Panc1 (cell line): ENCODE measurements at regions not wholly inside any gene's neighbourhood (a gene's known extent, or its start where the extent isn't known, plus 50 kb on each side); places are given as distances from the start of the nearest gene placed in this dataset.

Source experiments
- ATAC-seq: fragments of 200-7000 bp; cut with Tn5 transposase; 2 replicates; pipeline ENCODE4 v1.9.1; 2020; ENCODE audit warnings: mild to moderate bottlenecking, moderate library complexity
- BruUV-seq: library from RNA; stranded (reverse); fragments of 400-500 nt; replicated peaks from 2 replicates; lab custom pipeline; 2021; lab: Mats Ljungman, UMichigan
- CTCF ChIA-PET: fragments of 300-600 bp; sonication (Branson Sonifier 250); formaldehyde crosslinking; loops from one replicate; lab custom pipeline; 2022; ENCODE audit warnings: antibody characterized with exemption; lab: Charles Lee
- POLR2A ChIA-PET: fragments of 300-600 bp; sonication (Branson Sonifier 250); formaldehyde crosslinking; loops from one replicate; lab custom pipeline; 2022; ENCODE audit warnings: antibody characterized with exemption; lab: Charles Lee
- DNase-seq: peaks from one replicate; pipeline ENCODE4 v3.0.0-alpha.2; 2010; ENCODE audit warnings: low read depth, low spot score
- H3K27ac ChIP-seq: 2 replicates; pipeline ENCODE4 v1.5.1; 2011; ENCODE audit warnings: mild to moderate bottlenecking, low read length, inconsistent platforms
- H3K27me3 ChIP-seq: fragments of 200-500 bp; sonication (Bioruptor generic); 2 replicates; pipeline ENCODE4 v1.6.0; 2014; ENCODE audit warnings: low read length, inconsistent platforms; ENCODE audit not compliant: control insufficient read depth, insufficient read depth
- H3K36me3 ChIP-seq: fragments of 200-500 bp; sonication (Bioruptor generic); 2 replicates; pipeline ENCODE4 v1.5.1; 2014; ENCODE audit warnings: inconsistent platforms, mild to moderate bottlenecking, low read length, moderate library complexity; ENCODE audit not compliant: control insufficient read depth, insufficient read depth
- H3K4me1 ChIP-seq: 2 replicates; pipeline ENCODE4 v1.5.1; 2011; ENCODE audit warnings: inconsistent platforms, mild to moderate bottlenecking, low read length, moderate library complexity; ENCODE audit not compliant: control insufficient read depth, insufficient read depth
- H3K4me3 ChIP-seq, 2 experiments: 2 replicates each; pipeline ENCODE4 v1.5.1; 2011 to 2012; ENCODE audit warnings: low read depth in 2 of 2, low read length in 2 of 2, mild to moderate bottlenecking in 2 of 2, inconsistent platforms in 1 of 2, moderate library complexity in 1 of 2
- H3K9me3 ChIP-seq: fragments of 200-500 bp; sonication (Bioruptor generic); 2 replicates; pipeline ENCODE4 v1.5.1; 2014; ENCODE audit warnings: low read depth, mild to moderate bottlenecking, inconsistent platforms, low read length, moderate library complexity; ENCODE audit not compliant: control insufficient read depth, insufficient read depth
- POLR2AphosphoS5 ChIP-seq: IDR thresholded peaks from 2 replicates; pipeline ENCODE4 v1.6.1; 2012; ENCODE audit warnings: mild to moderate bottlenecking, low read depth, low read length, moderate library complexity
- SIN3A ChIP-seq: IDR thresholded peaks from 2 replicates; pipeline ENCODE4 v1.6.1; 2012; ENCODE audit warnings: low read depth, mild to moderate bottlenecking, low read length, moderate library complexity, borderline replicate concordance; ENCODE audit not compliant: insufficient read depth
- TCF7L2 ChIP-seq: IDR thresholded peaks from 2 replicates; pipeline ENCODE4 v1.6.1; 2011; ENCODE audit warnings: mild to moderate bottlenecking, low read depth, low read length, inconsistent platforms
- in situ Hi-C: cut with HindIII; loops from 2 replicates; pipeline ENCODE4 v1.10.0; 2016; ENCODE audit warnings: low sequenced_read_pairs, low pct_unique_long_range_greater_than_20kb
- intact Hi-C: fragments of 100-400 bp; cut with micrococcal nuclease; formaldehyde crosslinking; loops from one replicate; pipeline ENCODE4 v1.10.0; 2022; ENCODE audit not compliant: unreplicated experiment
- TF ChIP-seq, protein P1 (sequence below): fragments of 450-650 bp; IDR thresholded peaks from 2 replicates; pipeline ENCODE4 v1.5.1; 2017; ENCODE audit warnings: mild to moderate bottlenecking
- TF ChIP-seq, protein P2 (sequence below), 2 experiments: IDR thresholded peaks; 2 replicates each; pipeline ENCODE4 v1.6.1; 2011 to 2012; ENCODE audit warnings: low read depth in 2 of 2, control low read depth in 1 of 2, low read length in 1 of 2, mild to moderate bottlenecking in 1 of 2, moderate library complexity in 1 of 2; ENCODE audit not compliant: insufficient read depth in 1 of 2

DNA sequence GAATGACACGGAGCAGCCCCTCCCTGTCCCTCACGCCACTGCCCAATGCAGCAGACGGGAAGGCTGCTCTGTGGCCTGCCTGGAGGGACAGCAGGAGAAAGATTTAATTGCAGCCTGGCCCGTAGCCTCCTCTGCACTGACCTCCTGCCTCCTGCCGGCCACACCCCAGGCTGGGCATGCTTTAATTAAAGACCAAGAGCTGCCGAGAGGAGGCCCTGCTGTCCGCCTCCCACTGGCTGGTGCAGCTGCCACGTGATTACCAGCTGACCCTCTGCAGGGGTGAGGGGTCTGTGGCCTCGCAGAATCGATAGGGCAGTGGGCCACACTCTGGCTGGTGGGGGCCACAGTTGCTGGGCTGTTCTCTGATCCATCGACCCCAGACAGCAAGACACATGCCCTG lies 100.2 kb upstream of the PRR23E start:
- H3K4me1 ChIP-seq = no peaks in the 10 kb centered on the region
- ChIA-PET CTCF (no interaction called here), POLR2A (no interaction called here)
- TF ChIP-seq TCF7L2 = no peak
- no peak for TF ChIP-seq SIN3A
- TF ChIP-seq, protein P1, sequence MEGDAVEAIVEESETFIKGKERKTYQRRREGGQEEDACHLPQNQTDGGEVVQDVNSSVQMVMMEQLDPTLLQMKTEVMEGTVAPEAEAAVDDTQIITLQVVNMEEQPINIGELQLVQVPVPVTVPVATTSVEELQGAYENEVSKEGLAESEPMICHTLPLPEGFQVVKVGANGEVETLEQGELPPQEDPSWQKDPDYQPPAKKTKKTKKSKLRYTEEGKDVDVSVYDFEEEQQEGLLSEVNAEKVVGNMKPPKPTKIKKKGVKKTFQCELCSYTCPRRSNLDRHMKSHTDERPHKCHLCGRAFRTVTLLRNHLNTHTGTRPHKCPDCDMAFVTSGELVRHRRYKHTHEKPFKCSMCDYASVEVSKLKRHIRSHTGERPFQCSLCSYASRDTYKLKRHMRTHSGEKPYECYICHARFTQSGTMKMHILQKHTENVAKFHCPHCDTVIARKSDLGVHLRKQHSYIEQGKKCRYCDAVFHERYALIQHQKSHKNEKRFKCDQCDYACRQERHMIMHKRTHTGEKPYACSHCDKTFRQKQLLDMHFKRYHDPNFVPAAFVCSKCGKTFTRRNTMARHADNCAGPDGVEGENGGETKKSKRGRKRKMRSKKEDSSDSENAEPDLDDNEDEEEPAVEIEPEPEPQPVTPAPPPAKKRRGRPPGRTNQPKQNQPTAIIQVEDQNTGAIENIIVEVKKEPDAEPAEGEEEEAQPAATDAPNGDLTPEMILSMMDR = no peak
- TF ChIP-seq, protein P2, sequence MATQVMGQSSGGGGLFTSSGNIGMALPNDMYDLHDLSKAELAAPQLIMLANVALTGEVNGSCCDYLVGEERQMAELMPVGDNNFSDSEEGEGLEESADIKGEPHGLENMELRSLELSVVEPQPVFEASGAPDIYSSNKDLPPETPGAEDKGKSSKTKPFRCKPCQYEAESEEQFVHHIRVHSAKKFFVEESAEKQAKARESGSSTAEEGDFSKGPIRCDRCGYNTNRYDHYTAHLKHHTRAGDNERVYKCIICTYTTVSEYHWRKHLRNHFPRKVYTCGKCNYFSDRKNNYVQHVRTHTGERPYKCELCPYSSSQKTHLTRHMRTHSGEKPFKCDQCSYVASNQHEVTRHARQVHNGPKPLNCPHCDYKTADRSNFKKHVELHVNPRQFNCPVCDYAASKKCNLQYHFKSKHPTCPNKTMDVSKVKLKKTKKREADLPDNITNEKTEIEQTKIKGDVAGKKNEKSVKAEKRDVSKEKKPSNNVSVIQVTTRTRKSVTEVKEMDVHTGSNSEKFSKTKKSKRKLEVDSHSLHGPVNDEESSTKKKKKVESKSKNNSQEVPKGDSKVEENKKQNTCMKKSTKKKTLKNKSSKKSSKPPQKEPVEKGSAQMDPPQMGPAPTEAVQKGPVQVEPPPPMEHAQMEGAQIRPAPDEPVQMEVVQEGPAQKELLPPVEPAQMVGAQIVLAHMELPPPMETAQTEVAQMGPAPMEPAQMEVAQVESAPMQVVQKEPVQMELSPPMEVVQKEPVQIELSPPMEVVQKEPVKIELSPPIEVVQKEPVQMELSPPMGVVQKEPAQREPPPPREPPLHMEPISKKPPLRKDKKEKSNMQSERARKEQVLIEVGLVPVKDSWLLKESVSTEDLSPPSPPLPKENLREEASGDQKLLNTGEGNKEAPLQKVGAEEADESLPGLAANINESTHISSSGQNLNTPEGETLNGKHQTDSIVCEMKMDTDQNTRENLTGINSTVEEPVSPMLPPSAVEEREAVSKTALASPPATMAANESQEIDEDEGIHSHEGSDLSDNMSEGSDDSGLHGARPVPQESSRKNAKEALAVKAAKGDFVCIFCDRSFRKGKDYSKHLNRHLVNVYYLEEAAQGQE (IDR thresholded peaks at IDR 0.05; ENCODE audit: insufficient read depth in 1 of 2, low read depth in 2 of 2, low read length in 1 of 2) = no peak
- TF ChIP-seq POLR2AphosphoS5 = no peak
- DNase-seq (no peak), ATAC-seq (peak; percentile 30; the same call in 1 of the 2 replicates)
- BruUV-seq = no TSS peak
- intact Hi-C loops = no loop called here
- H3K27me3 ChIP-seq = no peaks in the 10 kb centered on the region
- H3K9me3 ChIP-seq = no peaks in the 10 kb centered on the region
- in situ Hi-C loops = no loop called here
- no peak overlapping the region for H3K4me3 ChIP-seq
- H3K27ac ChIP-seq = no peak overlapping the region
- H3K36me3 ChIP-seq = no peaks in the 10 kb centered on the region

DNA sequence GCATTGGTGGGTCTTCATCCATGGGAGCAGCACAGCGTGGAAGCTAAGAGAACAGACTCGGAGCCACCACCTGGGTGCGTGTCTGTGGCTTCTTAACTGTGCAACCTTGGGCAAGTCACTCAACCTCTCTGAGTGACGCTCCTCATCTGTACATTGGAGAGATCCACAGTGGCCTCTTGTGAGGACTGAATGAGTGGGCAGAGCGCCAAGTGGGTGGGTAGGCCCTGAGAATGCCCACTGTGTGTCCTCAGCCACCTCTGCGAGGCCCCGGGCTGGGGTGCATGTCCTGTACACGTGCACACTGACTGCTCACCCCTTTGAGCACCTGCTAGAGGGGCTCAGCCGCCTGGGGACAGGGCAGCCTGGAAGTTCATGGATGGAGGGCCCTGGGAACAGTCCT lies 99.6 kb upstream of the PRR23E start:
- in situ Hi-C loops = no loop called here
- intact Hi-C loops = no loop called here
- H3K27ac ChIP-seq = no peak overlapping the region
- no TSS peak for BruUV-seq
- H3K4me1 ChIP-seq = no peaks in the 10 kb centered on the region
- TF ChIP-seq, protein P1 = no peak
- TF ChIP-seq, protein P2 (IDR thresholded peaks at IDR 0.05; ENCODE audit: insufficient read depth in 1 of 2, low read depth in 2 of 2, low read length in 1 of 2) = no peak
- TF ChIP-seq POLR2AphosphoS5 (no peak), SIN3A (no peak), TCF7L2 (no peak)
- DNase-seq = no peak
- POLR2A ChIA-PET = no interaction called here
- CTCF ChIA-PET = no interaction called here
- no peaks in the 10 kb centered on the region for H3K9me3 ChIP-seq
- ATAC-seq = no peak
- H3K36me3 ChIP-seq = no peaks in the 10 kb centered on the region
- no peaks in the 10 kb centered on the region for H3K27me3 ChIP-seq
- no peak overlapping the region for H3K4me3 ChIP-seq
